K562 (cell line): ENCODE measurements at regions not wholly inside any gene's neighbourhood (a gene's known extent, or its start where the extent isn't known, plus 50 kb on each side); places are given as distances from the start of the nearest gene placed in this dataset.

ENCODE experiments used
- ATF7 ChIP-seq: fragments of 450-650 bp; IDR thresholded peaks from 2 replicates; pipeline ENCODE4 v1.7.1; 2014; ENCODE audit warnings: mild to moderate bottlenecking, moderate library complexity
- KDM5B ChIP-seq: fragments of 200-600 bp; sonication (generic); IDR thresholded peaks from 2 replicates; pipeline ENCODE4 v1.6.1; 2012; ENCODE audit warnings: low read depth, mild to moderate bottlenecking, moderate library complexity, low read length, control low read depth, inconsistent platforms; ENCODE audit not compliant: insufficient replicate concordance
- NELFE ChIP-seq: IDR thresholded peaks from 2 replicates; pipeline ENCODE4 v1.6.1; 2011; ENCODE audit warnings: mild to moderate bottlenecking; ENCODE audit not compliant: insufficient read depth, insufficient read length
- TAL1 ChIP-seq: fragments of 450-650 bp; IDR thresholded peaks from 2 replicates; pipeline ENCODE4 v1.6.1; 2016; ENCODE audit warnings: mild to moderate bottlenecking
- ZNF584 ChIP-seq: fragments of 200-800 bp; sonication (Bioruptor generic); IDR thresholded peaks from 2 replicates; pipeline ENCODE4 v1.6.1; 2016; ENCODE audit warnings: low read depth, mild to moderate bottlenecking, missing genetic modification characterization, missing compliant biosample characterization
- TF ChIP-seq, protein P1 (sequence below): fragments of 450-650 bp; IDR thresholded peaks from 2 replicates; pipeline ENCODE4 v1.6.1; 2018; ENCODE audit not compliant: partially characterized antibody
- TF ChIP-seq, protein P2 (sequence below): fragments of 250-450 bp; sonication (Bioruptor Pico); IDR thresholded peaks from 2 replicates; pipeline ENCODE4 v1.9.0; 2021; ENCODE audit warnings: mild to moderate bottlenecking, inconsistent platforms
- TF ChIP-seq, protein P3 (sequence below), 3 experiments: IDR thresholded peaks in 2 of 3; conservative IDR thresholded peaks in 1 of 3; 2 replicates each; pipeline ENCODE4 v1.5.1; 2011 to 2012; ENCODE audit warnings: low read length in 3 of 3, mild to moderate bottlenecking in 3 of 3, control low read depth in 2 of 3, improper control_type of control experiment in 1 of 3, inconsistent platforms in 1 of 3, low read depth in 1 of 3, mixed read lengths in 1 of 3, moderate library complexity in 1 of 3; ENCODE audit not compliant: insufficient read depth in 2 of 3
- TF ChIP-seq, protein P4 (sequence below): fragments of 250-450 bp; sonication (Bioruptor Pico); IDR thresholded peaks from 2 replicates; pipeline ENCODE4 v1.4.0; 2020; ENCODE audit warnings: mild to moderate bottlenecking, moderate library complexity
- TF ChIP-seq, protein P5 (sequence below): fragments of 450-650 bp; conservative IDR thresholded peaks from 2 replicates; pipeline ENCODE4 v1.6.1; 2016; ENCODE audit warnings: missing genetic modification characterization, low read depth, mild to moderate bottlenecking, missing compliant biosample characterization, moderate library complexity
- TF ChIP-seq, protein P6 (sequence below): fragments of 250-450 bp; sonication (Bioruptor Pico); IDR thresholded peaks from 2 replicates; pipeline ENCODE4 v1.4.0; 2020; ENCODE audit warnings: mild to moderate bottlenecking

DNA sequence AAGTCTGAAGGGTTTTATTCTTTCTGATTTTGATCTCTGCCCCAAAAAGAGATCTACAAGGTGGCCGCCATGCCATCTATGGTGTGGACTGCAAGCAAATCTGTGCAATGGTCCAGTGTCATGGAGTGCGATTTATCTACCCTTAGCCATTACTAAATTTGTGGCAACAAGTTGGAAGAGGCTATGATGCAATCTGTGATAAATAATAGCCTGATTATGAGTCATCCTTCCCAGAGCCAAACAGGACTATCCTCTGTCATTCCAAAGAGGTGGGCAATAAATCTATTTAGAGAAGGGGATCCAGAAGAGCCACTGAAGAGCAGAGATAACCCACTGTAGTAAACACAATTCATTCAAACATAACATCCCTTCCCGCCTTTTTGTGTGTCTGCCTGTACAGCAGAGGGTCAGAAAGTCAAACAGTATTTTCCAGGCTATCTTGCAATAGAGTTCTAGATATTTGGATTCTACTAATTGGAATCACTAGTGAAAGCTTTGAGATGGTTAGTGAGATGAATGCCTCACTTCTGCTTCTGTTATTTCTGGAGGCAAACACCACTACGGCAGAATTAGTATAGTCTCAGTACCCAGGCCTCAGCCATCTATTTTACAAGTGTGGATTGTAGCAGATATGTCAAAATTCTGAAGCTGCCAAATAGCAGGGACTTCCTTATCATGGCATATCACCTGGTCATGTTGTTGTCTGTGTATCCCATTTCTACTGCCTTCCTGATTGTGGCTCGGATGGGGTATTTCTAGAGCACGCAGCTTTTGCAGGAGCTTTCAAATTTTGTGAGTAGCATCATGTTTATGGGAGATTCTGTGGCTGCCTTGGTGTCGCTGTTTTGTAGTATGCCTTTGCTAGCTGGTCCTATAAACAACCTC lies 192.0 kb downstream of the SMIM20 start (continued):
- TF ChIP-seq, protein P1, sequence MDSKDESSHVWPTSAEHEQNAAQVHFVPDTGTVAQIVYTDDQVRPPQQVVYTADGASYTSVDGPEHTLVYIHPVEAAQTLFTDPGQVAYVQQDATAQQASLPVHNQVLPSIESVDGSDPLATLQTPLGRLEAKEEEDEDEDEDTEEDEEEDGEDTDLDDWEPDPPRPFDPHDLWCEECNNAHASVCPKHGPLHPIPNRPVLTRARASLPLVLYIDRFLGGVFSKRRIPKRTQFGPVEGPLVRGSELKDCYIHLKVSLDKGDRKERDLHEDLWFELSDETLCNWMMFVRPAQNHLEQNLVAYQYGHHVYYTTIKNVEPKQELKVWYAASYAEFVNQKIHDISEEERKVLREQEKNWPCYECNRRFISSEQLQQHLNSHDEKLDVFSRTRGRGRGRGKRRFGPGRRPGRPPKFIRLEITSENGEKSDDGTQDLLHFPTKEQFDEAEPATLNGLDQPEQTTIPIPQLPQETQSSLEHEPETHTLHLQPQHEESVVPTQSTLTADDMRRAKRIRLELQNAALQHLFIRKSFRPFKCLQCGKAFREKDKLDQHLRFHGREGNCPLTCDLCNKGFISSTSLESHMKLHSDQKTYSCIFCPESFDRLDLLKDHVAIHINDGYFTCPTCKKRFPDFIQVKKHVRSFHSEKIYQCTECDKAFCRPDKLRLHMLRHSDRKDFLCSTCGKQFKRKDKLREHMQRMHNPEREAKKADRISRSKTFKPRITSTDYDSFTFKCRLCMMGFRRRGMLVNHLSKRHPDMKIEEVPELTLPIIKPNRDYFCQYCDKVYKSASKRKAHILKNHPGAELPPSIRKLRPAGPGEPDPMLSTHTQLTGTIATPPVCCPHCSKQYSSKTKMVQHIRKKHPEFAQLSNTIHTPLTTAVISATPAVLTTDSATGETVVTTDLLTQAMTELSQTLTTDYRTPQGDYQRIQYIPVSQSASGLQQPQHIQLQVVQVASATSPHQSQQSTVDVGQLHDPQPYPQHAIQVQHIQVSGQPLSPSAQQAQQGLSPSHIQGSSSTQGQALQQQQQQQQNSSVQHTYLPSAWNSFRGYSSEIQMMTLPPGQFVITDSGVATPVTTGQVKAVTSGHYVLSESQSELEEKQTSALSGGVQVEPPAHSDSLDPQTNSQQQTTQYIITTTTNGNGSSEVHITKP: no peak
- TF ChIP-seq KDM5B: no peak
- TF ChIP-seq, protein P2, sequence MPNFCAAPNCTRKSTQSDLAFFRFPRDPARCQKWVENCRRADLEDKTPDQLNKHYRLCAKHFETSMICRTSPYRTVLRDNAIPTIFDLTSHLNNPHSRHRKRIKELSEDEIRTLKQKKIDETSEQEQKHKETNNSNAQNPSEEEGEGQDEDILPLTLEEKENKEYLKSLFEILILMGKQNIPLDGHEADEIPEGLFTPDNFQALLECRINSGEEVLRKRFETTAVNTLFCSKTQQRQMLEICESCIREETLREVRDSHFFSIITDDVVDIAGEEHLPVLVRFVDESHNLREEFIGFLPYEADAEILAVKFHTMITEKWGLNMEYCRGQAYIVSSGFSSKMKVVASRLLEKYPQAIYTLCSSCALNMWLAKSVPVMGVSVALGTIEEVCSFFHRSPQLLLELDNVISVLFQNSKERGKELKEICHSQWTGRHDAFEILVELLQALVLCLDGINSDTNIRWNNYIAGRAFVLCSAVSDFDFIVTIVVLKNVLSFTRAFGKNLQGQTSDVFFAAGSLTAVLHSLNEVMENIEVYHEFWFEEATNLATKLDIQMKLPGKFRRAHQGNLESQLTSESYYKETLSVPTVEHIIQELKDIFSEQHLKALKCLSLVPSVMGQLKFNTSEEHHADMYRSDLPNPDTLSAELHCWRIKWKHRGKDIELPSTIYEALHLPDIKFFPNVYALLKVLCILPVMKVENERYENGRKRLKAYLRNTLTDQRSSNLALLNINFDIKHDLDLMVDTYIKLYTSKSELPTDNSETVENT: no peak
- TF ChIP-seq TAL1: peak; percentile 66
- TF ChIP-seq, protein P3, sequence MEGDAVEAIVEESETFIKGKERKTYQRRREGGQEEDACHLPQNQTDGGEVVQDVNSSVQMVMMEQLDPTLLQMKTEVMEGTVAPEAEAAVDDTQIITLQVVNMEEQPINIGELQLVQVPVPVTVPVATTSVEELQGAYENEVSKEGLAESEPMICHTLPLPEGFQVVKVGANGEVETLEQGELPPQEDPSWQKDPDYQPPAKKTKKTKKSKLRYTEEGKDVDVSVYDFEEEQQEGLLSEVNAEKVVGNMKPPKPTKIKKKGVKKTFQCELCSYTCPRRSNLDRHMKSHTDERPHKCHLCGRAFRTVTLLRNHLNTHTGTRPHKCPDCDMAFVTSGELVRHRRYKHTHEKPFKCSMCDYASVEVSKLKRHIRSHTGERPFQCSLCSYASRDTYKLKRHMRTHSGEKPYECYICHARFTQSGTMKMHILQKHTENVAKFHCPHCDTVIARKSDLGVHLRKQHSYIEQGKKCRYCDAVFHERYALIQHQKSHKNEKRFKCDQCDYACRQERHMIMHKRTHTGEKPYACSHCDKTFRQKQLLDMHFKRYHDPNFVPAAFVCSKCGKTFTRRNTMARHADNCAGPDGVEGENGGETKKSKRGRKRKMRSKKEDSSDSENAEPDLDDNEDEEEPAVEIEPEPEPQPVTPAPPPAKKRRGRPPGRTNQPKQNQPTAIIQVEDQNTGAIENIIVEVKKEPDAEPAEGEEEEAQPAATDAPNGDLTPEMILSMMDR (IDR thresholded peaks at IDR 0.05 in 2 of 3, conservative IDR thresholded peaks at IDR 0.05 in 1 of 3; ENCODE audit: insufficient read depth in 2 of 3, low read depth in 1 of 3, low read length in 3 of 3): no peak
- peak; percentile 96 for TF ChIP-seq ZNF584 (CRISPR knock-in tag)
- no peak for TF ChIP-seq NELFE
- TF ChIP-seq ATF7: peak; percentile 37; the same call in 1 of the 2 replicates
- TF ChIP-seq, protein P4, sequence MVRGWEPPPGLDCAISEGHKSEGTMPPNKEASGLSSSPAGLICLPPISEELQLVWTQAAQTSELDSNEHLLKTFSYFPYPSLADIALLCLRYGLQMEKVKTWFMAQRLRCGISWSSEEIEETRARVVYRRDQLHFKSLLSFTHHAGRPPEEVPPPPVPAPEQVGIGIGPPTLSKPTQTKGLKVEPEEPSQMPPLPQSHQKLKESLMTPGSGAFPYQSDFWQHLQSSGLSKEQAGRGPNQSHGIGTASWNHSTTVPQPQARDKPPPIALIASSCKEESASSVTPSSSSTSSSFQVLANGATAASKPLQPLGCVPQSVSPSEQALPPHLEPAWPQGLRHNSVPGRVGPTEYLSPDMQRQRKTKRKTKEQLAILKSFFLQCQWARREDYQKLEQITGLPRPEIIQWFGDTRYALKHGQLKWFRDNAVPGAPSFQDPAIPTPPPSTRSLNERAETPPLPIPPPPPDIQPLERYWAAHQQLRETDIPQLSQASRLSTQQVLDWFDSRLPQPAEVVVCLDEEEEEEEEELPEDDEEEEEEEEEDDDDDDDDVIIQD (CRISPR knock-in tag): no peak
- TF ChIP-seq, protein P5, sequence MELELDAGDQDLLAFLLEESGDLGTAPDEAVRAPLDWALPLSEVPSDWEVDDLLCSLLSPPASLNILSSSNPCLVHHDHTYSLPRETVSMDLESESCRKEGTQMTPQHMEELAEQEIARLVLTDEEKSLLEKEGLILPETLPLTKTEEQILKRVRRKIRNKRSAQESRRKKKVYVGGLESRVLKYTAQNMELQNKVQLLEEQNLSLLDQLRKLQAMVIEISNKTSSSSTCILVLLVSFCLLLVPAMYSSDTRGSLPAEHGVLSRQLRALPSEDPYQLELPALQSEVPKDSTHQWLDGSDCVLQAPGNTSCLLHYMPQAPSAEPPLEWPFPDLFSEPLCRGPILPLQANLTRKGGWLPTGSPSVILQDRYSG (tag): no peak
- TF ChIP-seq, protein P6, sequence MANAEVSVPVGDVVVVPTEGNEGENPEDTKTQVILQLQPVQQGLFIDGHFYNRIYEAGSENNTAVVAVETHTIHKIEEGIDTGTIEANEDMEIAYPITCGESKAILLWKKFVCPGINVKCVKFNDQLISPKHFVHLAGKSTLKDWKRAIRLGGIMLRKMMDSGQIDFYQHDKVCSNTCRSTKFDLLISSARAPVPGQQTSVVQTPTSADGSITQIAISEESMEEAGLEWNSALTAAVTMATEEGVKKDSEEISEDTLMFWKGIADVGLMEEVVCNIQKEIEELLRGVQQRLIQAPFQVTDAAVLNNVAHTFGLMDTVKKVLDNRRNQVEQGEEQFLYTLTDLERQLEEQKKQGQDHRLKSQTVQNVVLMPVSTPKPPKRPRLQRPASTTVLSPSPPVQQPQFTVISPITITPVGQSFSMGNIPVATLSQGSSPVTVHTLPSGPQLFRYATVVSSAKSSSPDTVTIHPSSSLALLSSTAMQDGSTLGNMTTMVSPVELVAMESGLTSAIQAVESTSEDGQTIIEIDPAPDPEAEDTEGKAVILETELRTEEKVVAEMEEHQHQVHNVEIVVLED (CRISPR knock-in tag): no peak
